Hematopoietic multipotent progenitor cell treated with erythropoietin and hydrocortisone succinate and interleukin-3 and kit ligand, for 4 days (in vitro differentiated cells): ENCODE measurements at regions not wholly inside any gene's neighbourhood (a gene's known extent, or its start where the extent isn't known, plus 50 kb on each side); places are given as distances from the start of the nearest gene placed in this dataset.

Experiments used
- DNase-seq: peaks from one replicate; pipeline ENCODE4 v3.0.0-alpha.2; 2015

GRCh38 chr21:26736449-26736848 is 108.8 kb downstream of the ADAMTS1 start:
- peak; percentile 47 for DNase-seq

GRCh38 chr21:26732432-26733221 is 112.6 kb downstream of the ADAMTS1 start:
- DNase-seq: peak; percentile 45

GRCh38 chr21:26719750-26720149 is 125.5 kb downstream of the ADAMTS1 start:
- DNase-seq: no peak

- peak; percentile 57 for DNase-seq
Observed at GRCh38 chr21:26717146-26717739, 128.0 kb downstream of the ADAMTS1 start.

- peak; percentile 53 for DNase-seq
Observed at GRCh38 chr21:26715878-26716506, 129.2 kb downstream of the ADAMTS1 start.

GRCh38 chr21:26715116-26715515 is 130.1 kb downstream of the ADAMTS1 start:
- DNase-seq: no peak

- no peak for DNase-seq
Observed at GRCh38 chr21:26710155-26710554, 135.1 kb downstream of the ADAMTS1 start.

- no peak for DNase-seq
Observed at GRCh38 chr21:26709090-26709489, 136.0 kb upstream of the CYYR1 start.

- no peak for DNase-seq
Observed at GRCh38 chr21:26708223-26708800, 135.2 kb upstream of the CYYR1 start.

GRCh38 chr21:26707246-26707645 is 134.2 kb upstream of the CYYR1 start:
- peak; percentile 10 for DNase-seq

- DNase-seq: no peak
Observed at GRCh38 chr21:26698416-26698815, 125.3 kb upstream of the CYYR1 start.

- no peak for DNase-seq
Observed at GRCh38 chr21:26691416-26691815, 118.3 kb upstream of the CYYR1 start.

- DNase-seq: no peak
Observed at GRCh38 chr21:26686705-26687104, 113.6 kb upstream of the CYYR1 start.

GRCh38 chr21:26686278-26686677 is 113.2 kb upstream of the CYYR1 start:
- DNase-seq: peak; percentile 60

GRCh38 chr21:26684889-26685288 is 111.8 kb upstream of the CYYR1 start:
- no peak for DNase-seq

GRCh38 chr21:26683996-26684395 is 110.9 kb upstream of the CYYR1 start:
- no peak for DNase-seq

GRCh38 chr21:26679284-26679683 is 106.2 kb upstream of the CYYR1 start:
- no peak for DNase-seq

GRCh38 chr21:26674323-26674722 is 101.2 kb upstream of the CYYR1 start:
- DNase-seq: no peak

GRCh38 chr21:26669215-26669764 is 96.2 kb upstream of the CYYR1 start:
- DNase-seq: no peak

GRCh38 chr21:26659757-26660156 is 86.7 kb upstream of the CYYR1 start:
- DNase-seq: no peak

- peak; percentile 47 for DNase-seq
Observed at GRCh38 chr21:26659182-26659581, 86.1 kb upstream of the CYYR1 start.

- no peak for DNase-seq
Observed at GRCh38 chr21:26655460-26655859, 82.4 kb upstream of the CYYR1 start.

- no peak for DNase-seq
Observed at GRCh38 chr21:26653430-26653829, 80.3 kb upstream of the CYYR1 start.
